A549 (cell line): ENCODE measurements at regions not wholly inside any gene's neighbourhood (a gene's known extent, or its start where the extent isn't known, plus 50 kb on each side); places are given as distances from the start of the nearest gene placed in this dataset.

Source experiments
- BHLHE40 ChIP-seq: IDR thresholded peaks from 2 replicates; pipeline ENCODE4 v1.6.1; 2012; ENCODE audit warnings: low read depth, low read length, inconsistent platforms
- CHD2 ChIP-seq: fragments of 150-350 bp; IDR thresholded peaks from 2 replicates; pipeline ENCODE4 v1.6.1; 2014; ENCODE audit warnings: low read length; ENCODE audit not compliant: partially characterized antibody
- CTCF ChIP-seq: fragments of >200 bp; sonication (Bioruptor Twin); formaldehyde crosslinking; IDR thresholded peaks from 3 replicates; pipeline ENCODE4 v1.5.1; 2016
- EP300 ChIP-seq, 2 experiments: fragments of >200 bp; sonication (Bioruptor Twin); formaldehyde crosslinking; IDR thresholded peaks; 2 replicates in 1 of 2; 3 replicates in 1 of 2; pipeline ENCODE4 v1.6.1; 2016 to 2017
- ESRRA ChIP-seq: fragments of 150-350 bp; IDR thresholded peaks from 2 replicates; pipeline ENCODE4 v1.6.1; 2014; ENCODE audit warnings: mild to moderate bottlenecking, low read length, borderline replicate concordance
- HOXB13 ChIP-seq: fragments of 250-450 bp; sonication (Bioruptor Pico); IDR thresholded peaks from 2 replicates; pipeline ENCODE4 v1.5.0; 2020; ENCODE audit warnings: low read depth, mild to moderate bottlenecking, moderate library complexity
- JUN ChIP-seq, 2 experiments: fragments of >200 bp; sonication (Bioruptor Twin); formaldehyde crosslinking; IDR thresholded peaks; 2 replicates in 1 of 2; 3 replicates in 1 of 2; pipeline ENCODE4 v1.6.1; 2016 to 2017
- POLR2A ChIP-seq: IDR thresholded peaks from 2 replicates; pipeline ENCODE4 v1.6.1; 2012; ENCODE audit warnings: mild to moderate bottlenecking, low read length
- RCOR1 ChIP-seq: fragments of 150-350 bp; IDR thresholded peaks from 2 replicates; pipeline ENCODE4 v1.6.1; 2014; ENCODE audit warnings: antibody characterized with exemption, low read length, low read depth
- REST ChIP-seq: fragments of 200-600 bp; sonication (generic); IDR thresholded peaks from 2 replicates; pipeline ENCODE4 v1.6.1; 2016; ENCODE audit warnings: antibody characterized with exemption, mild to moderate bottlenecking, moderate library complexity
- SMC3 ChIP-seq: fragments of >200 bp; sonication (Bioruptor Twin); formaldehyde crosslinking; IDR thresholded peaks from 3 replicates; pipeline ENCODE4 v1.6.1; 2018; ENCODE audit warnings: inconsistent platforms
- ZFP36 ChIP-seq: fragments of 450-650 bp; IDR thresholded peaks from 2 replicates; pipeline ENCODE4 v1.6.1; 2014; ENCODE audit warnings: borderline replicate concordance; ENCODE audit not compliant: partially characterized antibody
- TF ChIP-seq, protein P1 (sequence below): fragments of 250-450 bp; sonication (Bioruptor Pico); IDR thresholded peaks from 2 replicates; pipeline ENCODE4 v1.5.0; 2020; ENCODE audit warnings: low read depth, mild to moderate bottlenecking, moderate library complexity

- TF ChIP-seq HOXB13 (CRISPR knock-in tag): no peak
- no peak for TF ChIP-seq ESRRA
- TF ChIP-seq CTCF: no peak
- no peak for TF ChIP-seq SMC3
- TF ChIP-seq EP300 (IDR thresholded peaks at IDR 0.05): no peak
- TF ChIP-seq RCOR1: no peak
- TF ChIP-seq POLR2A: no peak
- no peak for TF ChIP-seq ZFP36
- no peak for TF ChIP-seq BHLHE40
- no peak for TF ChIP-seq REST
- no peak for TF ChIP-seq JUN (IDR thresholded peaks at IDR 0.05)
- TF ChIP-seq, protein P1, sequence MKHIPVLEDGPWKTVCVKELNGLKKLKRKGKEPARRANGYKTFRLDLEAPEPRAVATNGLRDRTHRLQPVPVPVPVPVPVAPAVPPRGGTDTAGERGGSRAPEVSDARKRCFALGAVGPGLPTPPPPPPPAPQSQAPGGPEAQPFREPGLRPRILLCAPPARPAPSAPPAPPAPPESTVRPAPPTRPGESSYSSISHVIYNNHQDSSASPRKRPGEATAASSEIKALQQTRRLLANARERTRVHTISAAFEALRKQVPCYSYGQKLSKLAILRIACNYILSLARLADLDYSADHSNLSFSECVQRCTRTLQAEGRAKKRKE: no peak
- no peak for TF ChIP-seq CHD2
These were observed 988.7 kb downstream of the FAM133A start for GRCh38 chrX:94662689-94663088.
